Left lung (tissue), 4 donors: ENCODE measurements at regions not wholly inside any gene's neighbourhood (a gene's known extent, or its start where the extent isn't known, plus 50 kb on each side); places are given as distances from the start of the nearest gene placed in this dataset.
A peak's percentile ranks its signal among the peaks of the same experiment; 100 is the strongest.

Experiments used
- ATAC-seq: fragments of 200-7000 bp; cut with Tn5 transposase; one replicate; pipeline ENCODE4 v1.9.1; 2020; ENCODE audit warnings: moderate library complexity
- DNase-seq, 4 donors: peaks; one replicate each; pipeline ENCODE4 v3.0.0-alpha.2; 2013 to 2020
- H3K27ac ChIP-seq, 2 donors: fragments of 200-600 bp; sonication (generic) in 1 of 2; one replicate each; pipeline versions ENCODE4 v1.5.0 to v1.8.0; 2020 to 2021
- H3K27me3 ChIP-seq, 2 donors: fragments of 200-600 bp; sonication (generic) in 1 of 2; one replicate each; pipeline versions ENCODE4 v1.5.0 to v1.8.0; 2020 to 2021
- H3K36me3 ChIP-seq, 2 donors: fragments of 200-600 bp; sonication (generic) in 1 of 2; one replicate each; pipeline versions ENCODE4 v1.5.0 to v1.8.0; 2020 to 2021
- H3K4me1 ChIP-seq, 2 donors: fragments of 200-600 bp; one replicate each; pipeline ENCODE4 v1.8.0; 2021
- H3K4me3 ChIP-seq, 2 donors: fragments of 200-600 bp; sonication (generic) in 1 of 2; one replicate each; pipeline versions ENCODE4 v1.5.0 to v1.8.0; 2020 to 2021; ENCODE audit warnings: mild to moderate bottlenecking in 1 of 2
- H3K9me3 ChIP-seq, 2 donors: fragments of 200-600 bp; sonication (generic) in 1 of 2; one replicate each; pipeline versions ENCODE4 v1.5.0 to v1.8.0; 2020 to 2021
- CTCF ChIP-seq, 2 donors: fragments of 200-600 bp; sonication (generic) in 1 of 2; IDR thresholded peaks; one replicate each; pipeline versions ENCODE4 v1.5.0 to v1.8.0; 2021; ENCODE audit warnings: antibody characterized with exemption in 2 of 2
- intact Hi-C, 2 donors: fragments of 100-400 bp; cut with DNase I; formaldehyde crosslinking; loops; one replicate each; pipeline versions ENCODE4 v1.11.2 to v1.14.2; 2022
- donor health status: DM: no; HTN: yes; CAD: no.
- donor health status: DM: no; HTN: no; CAD: no.

DNA sequence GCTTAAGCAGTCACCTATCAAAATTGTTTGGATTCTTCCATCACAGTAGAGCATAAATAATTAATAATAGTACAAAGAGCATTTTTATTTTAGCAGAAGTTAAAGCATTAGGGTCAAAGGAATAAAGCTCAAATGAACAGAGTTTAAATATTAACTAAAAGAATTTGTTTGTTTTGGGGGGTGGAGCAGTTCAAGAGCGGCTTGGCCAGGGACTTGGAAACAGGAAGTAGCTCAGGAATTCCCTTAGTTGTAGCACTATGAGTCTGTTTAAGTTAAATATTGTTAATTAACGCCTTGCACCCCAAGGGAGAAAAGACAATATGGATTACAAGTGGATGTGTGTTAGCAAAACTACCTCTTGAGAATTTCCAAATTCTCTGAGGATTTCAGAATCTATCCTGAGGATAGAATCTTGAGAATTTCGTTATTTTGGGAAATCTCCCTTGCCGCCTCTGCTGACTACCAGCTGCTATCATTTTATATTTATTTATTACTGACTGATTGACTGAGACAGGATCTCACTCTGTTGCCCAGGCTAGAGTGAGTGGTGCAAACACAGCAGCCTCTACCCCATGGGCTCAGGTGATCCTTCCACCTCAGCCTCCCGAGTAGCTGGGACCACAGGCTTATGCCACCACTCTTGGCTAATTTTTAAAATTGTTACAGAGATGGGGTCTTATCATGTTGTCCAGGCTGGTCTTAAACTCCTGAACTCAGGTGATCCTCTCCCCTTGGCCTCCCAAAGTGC is 96.7 kb upstream of the CHD1 start:
- intact Hi-C loops = no loop called here
- no peak for TF ChIP-seq CTCF (IDR thresholded peaks at IDR 0.05)
- H3K36me3 ChIP-seq = no peaks in the 10 kb centered on the region
- DNase-seq (peak in 1 of 4 donors; percentile 55), ATAC-seq (peak; percentile 76)
- no peaks in the 10 kb centered on the region for H3K9me3 ChIP-seq
- H3K27ac ChIP-seq = peak overlapping the region; percentile 73 to 90
- no peaks in the 10 kb centered on the region for H3K27me3 ChIP-seq
- H3K4me3 ChIP-seq = no peak overlapping the region
- peaks cover 18 to 49% of the 10 kb centered on the region in 2 donors for H3K4me1 ChIP-seq

- H3K4me1 ChIP-seq = peaks cover 25 to 43% of the 10 kb centered on the region in 2 donors
- intact Hi-C loops = no loop called here
- no peaks in the 10 kb centered on the region for H3K27me3 ChIP-seq
- DNase-seq = no peak
- H3K27ac ChIP-seq = no peak overlapping the region
- no peak for ATAC-seq
- no peak for TF ChIP-seq CTCF (IDR thresholded peaks at IDR 0.05)
- H3K4me3 ChIP-seq = no peak overlapping the region
- H3K9me3 ChIP-seq = no peaks in the 10 kb centered on the region
- no peaks in the 10 kb centered on the region for H3K36me3 ChIP-seq
Measured at GRCh38 chr5:99023330-99023729, 94.5 kb upstream of the CHD1 start.

DNA sequence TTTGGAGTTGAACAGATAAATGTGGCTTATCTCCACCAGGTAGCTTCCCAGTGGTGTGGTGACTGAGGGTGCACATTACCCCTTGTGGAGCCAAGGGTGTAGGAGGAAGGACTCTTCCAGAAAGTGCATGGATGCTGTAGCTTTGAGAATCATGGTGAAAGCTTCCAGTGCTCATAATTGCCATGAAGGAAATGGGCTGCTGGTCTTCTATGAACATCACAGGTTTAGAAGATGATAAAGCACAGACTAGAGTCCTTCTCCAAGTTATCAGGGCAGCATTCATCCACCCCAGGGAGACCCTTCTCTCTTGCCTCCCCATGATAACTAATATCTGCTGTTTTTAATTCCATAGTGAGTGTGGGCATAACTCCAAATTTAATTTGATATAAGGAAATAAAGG is 93.4 kb upstream of the CHD1 start:
- H3K4me1 ChIP-seq = peaks cover 23 to 32% of the 10 kb centered on the region in 2 donors
- no peak overlapping the region for H3K27ac ChIP-seq
- H3K27me3 ChIP-seq = no peaks in the 10 kb centered on the region
- intact Hi-C loops = no loop called here
- no peak for ATAC-seq
- no peaks in the 10 kb centered on the region for H3K36me3 ChIP-seq
- no peak for DNase-seq
- H3K4me3 ChIP-seq = no peak overlapping the region
- TF ChIP-seq CTCF (IDR thresholded peaks at IDR 0.05) = no peak
- no peaks in the 10 kb centered on the region for H3K9me3 ChIP-seq

DNA sequence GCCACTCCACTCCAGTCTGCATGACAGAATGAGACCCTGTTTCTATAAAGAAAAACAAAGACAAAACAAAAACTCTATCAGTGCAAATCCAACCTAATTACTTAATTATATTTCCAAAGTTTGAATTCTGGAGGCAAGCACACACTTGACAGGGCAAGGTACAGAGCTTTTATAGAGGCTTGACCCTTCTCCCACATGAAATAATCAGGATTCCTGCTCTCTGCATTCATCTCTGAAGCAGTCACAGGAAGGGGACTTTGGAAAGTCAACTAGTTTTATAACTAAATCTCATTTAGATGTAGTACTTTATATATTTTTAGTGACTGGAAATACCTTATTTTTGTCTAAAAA is 91.9 kb upstream of the CHD1 start:
- ATAC-seq (no peak), DNase-seq (no peak)
- Histone ChIP-seq H3K9me3 (no peaks in the 10 kb centered on the region), H3K27me3 (no peaks in the 10 kb centered on the region), H3K36me3 (no peaks in the 10 kb centered on the region), H3K27ac (no peak overlapping the region), H3K4me3 (no peak overlapping the region), H3K4me1 (peaks cover 9 to 18% of the 10 kb centered on the region in 2 donors)
- intact Hi-C loops = no loop called here
- TF ChIP-seq CTCF (IDR thresholded peaks at IDR 0.05) = no peak

GRCh38 chr5:99019812-99020697 is 91.2 kb upstream of the CHD1 start:
- TF ChIP-seq CTCF (IDR thresholded peaks at IDR 0.05) = no peak
- DNase-seq (no peak), ATAC-seq (peak; percentile 88)
- Histone ChIP-seq H3K36me3 (no peaks in the 10 kb centered on the region), H3K4me3 (no peak overlapping the region), H3K9me3 (no peaks in the 10 kb centered on the region), H3K27ac (peak overlapping the region; percentile 24 to 34), H3K4me1 (peaks cover 7 to 12% of the 10 kb centered on the region in 2 donors), H3K27me3 (no peaks in the 10 kb centered on the region)
- intact Hi-C loops = no loop called here
